Pancreas (tissue), 10 donors: ENCODE measurements at regions not wholly inside any gene's neighbourhood (a gene's known extent, or its start where the extent isn't known, plus 50 kb on each side); places are given as distances from the start of the nearest gene placed in this dataset.
A peak's percentile ranks its signal among the peaks of the same experiment; 100 is the strongest.

Experiments used
- ATAC-seq, 4 donors: fragments of 200-7000 bp; cut with Tn5 transposase; one replicate each; pipeline versions ENCODE4 v1.8.0 to v1.9.1; 2020; ENCODE audit warnings: mild to moderate bottlenecking in 4 of 4, moderate library complexity in 4 of 4
- DNase-seq, 6 donors: peaks; one replicate each; pipeline ENCODE4 v3.0.0-alpha.2; 2020
- FAIRE-seq: peaks from 2 replicates; lab custom pipeline; 2012; peaks lifted over from hg19 to GRCh38; lab: Jason Lieb, UNC
- H3K27ac ChIP-seq, 4 donors: fragments of 200-600 bp; sonication (generic); 1 replicate in 3 of 4; 2 replicates in 1 of 4; pipeline versions ENCODE4 v1.5.0 to v1.8.0; 2020
- H3K27me3 ChIP-seq, 4 donors: fragments of 200-600 bp; one replicate each; pipeline ENCODE4 v1.8.0; 2021
- H3K36me3 ChIP-seq, 3 donors: fragments of 200-600 bp; sonication (generic) in 1 of 3; one replicate each; pipeline versions ENCODE4 v1.5.0 to v1.8.0; 2020 to 2021
- H3K4me1 ChIP-seq, 3 donors: fragments of 200-600 bp; one replicate each; pipeline ENCODE4 v1.8.0; 2021
- H3K4me3 ChIP-seq, 4 donors: fragments of 200-600 bp; sonication (generic) in 2 of 4; one replicate each; pipeline versions ENCODE4 v1.5.0 to v1.8.0; 2020 to 2021
- H3K9me3 ChIP-seq, 4 donors: fragments of 200-600 bp; one replicate each; pipeline ENCODE4 v1.8.0; 2021
- CTCF ChIP-seq, 4 donors: fragments of 200-600 bp; sonication (generic) in 3 of 4; IDR thresholded peaks; one replicate each; pipeline versions ENCODE4 v1.5.0 to v1.8.0; 2021; ENCODE audit warnings: antibody characterized with exemption in 4 of 4
- WGBS, 2 donors: extraction: QIAGEN DNeasy Blood & Tissue Kit; methylation state at CpG; one replicate each; pipeline ENCODE4 v1.1.7; 2013; 5-methylcytosine and 5-hydroxymethylcytosine counted together
- intact Hi-C, 3 donors: fragments of 100-400 bp; cut with DNase I; formaldehyde crosslinking; loops; one replicate each; pipeline versions ENCODE4 v1.11.1 to v1.14.2; 2022
- donor health status: healthy with polysubstance abuse.
- donor health status: DM: no; HTN: no; CAD: no; lungs with moderate emphysema.
- donor health status: DM: no; HTN: no; CAD: no.
- donor health status: control.
- donor health status: control.
- donor health status: Bipolar disorder and iron deficiency.
- donor health status: DM: yes; HTN: yes; CAD: no.
- donor health status: DM: no; HTN: no; CAD: no.
- donor health status: DM: no; HTN: no; CAD: no.
- donor health status: DM: yes; HTN: yes; CAD: no.

- no peaks in the 10 kb centered on the region for H3K4me1 ChIP-seq
- 53 to 69% methylated on average over 18 of the region's 18 CpGs for WGBS, 2 donors
- FAIRE-seq (no peak), DNase-seq (no peak), ATAC-seq (no peak)
- peaks cover 0 to 5% (median 0%) of the 10 kb centered on the region in 4 donors for H3K9me3 ChIP-seq
- no peaks in the 10 kb centered on the region for H3K27me3 ChIP-seq
- no peak overlapping the region for H3K27ac ChIP-seq
- no peak overlapping the region for H3K4me3 ChIP-seq
- H3K36me3 ChIP-seq: no peaks in the 10 kb centered on the region
- TF ChIP-seq CTCF (IDR thresholded peaks at IDR 0.05): no peak
- intact Hi-C loops: no loop called here
Observed at GRCh38 chr1:125080077-125080476, 3895.3 kb downstream of the SRGAP2C start.

GRCh38 chr1:125085720-125086591 is 3901.2 kb downstream of the SRGAP2C start:
- FAIRE-seq: no peak
- DNase-seq: peak in 1 of 6 donors; percentile 15
- Histone ChIP-seq H3K4me3 (no peak overlapping the region), H3K4me1 (no peaks in the 10 kb centered on the region), H3K27me3 (no peaks in the 10 kb centered on the region), H3K27ac (no peak overlapping the region), H3K36me3 (no peaks in the 10 kb centered on the region), H3K9me3 (peaks cover 0 to 5% (median 0%) of the 10 kb centered on the region in 4 donors)
- no peak for ATAC-seq
- WGBS, 2 donors: 54 to 60% methylated on average over 100 to 108 of the region's 108 CpGs
- intact Hi-C loops: no loop called here
- TF ChIP-seq CTCF (IDR thresholded peaks at IDR 0.05): no peak

DNA sequence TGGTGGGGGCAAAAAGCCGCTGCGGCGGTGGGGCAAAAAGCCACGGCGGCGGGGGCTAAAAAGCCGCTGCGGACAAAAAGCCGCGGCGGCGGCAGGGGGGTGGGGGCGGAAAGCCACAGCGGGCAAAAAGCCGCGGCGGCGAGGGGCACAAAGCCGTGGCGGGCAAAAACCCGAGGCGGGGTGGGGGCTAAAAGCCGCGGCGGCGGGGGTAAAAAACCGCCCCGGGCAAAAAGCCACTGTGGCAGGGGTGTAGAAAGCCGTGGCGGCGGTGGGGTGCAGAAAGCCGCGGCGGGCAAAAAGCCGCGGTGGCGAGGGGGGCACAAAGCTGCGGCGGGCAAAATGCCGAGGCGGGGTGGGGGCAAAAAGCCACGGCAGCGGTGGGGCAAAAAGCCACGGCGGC is 3901.8 kb downstream of the SRGAP2C start:
- Histone ChIP-seq H3K4me1 (no peaks in the 10 kb centered on the region), H3K27me3 (no peaks in the 10 kb centered on the region), H3K36me3 (no peaks in the 10 kb centered on the region), H3K4me3 (no peak overlapping the region), H3K9me3 (peaks cover 0 to 5% (median 0%) of the 10 kb centered on the region in 4 donors), H3K27ac (no peak overlapping the region)
- no peak for TF ChIP-seq CTCF (IDR thresholded peaks at IDR 0.05)
- FAIRE-seq (no peak), DNase-seq (peak in 2 of 6 donors; percentile 10 to 25), ATAC-seq (no peak)
- intact Hi-C loops: no loop called here
- WGBS, 2 donors: 45 to 55% methylated on average over 43 to 45 of the region's 45 CpGs

- Histone ChIP-seq H3K36me3 (no peaks in the 10 kb centered on the region), H3K27ac (no peak overlapping the region), H3K4me1 (no peaks in the 10 kb centered on the region), H3K9me3 (peaks cover 0 to 5% (median 0%) of the 10 kb centered on the region in 4 donors), H3K4me3 (no peak overlapping the region), H3K27me3 (no peaks in the 10 kb centered on the region)
- FAIRE-seq: no peak
- WGBS, 2 donors: 37 to 47% methylated on average over 35 to 55 of the region's 55 CpGs
- intact Hi-C loops: no loop called here
- TF ChIP-seq CTCF (IDR thresholded peaks at IDR 0.05): no peak
- no peak for ATAC-seq
- peak in 1 of 6 donors; percentile 17 for DNase-seq
Observed at GRCh38 chr1:125087247-125087646, 3902.5 kb downstream of the SRGAP2C start.

- peak in 2 of 6 donors; percentile 11 to 32 for DNase-seq
Observed at GRCh38 chr1:125087691-125088090, 3902.9 kb downstream of the SRGAP2C start.

More at GRCh38 chr1:125087691-125088090, 3902.9 kb downstream of the SRGAP2C start:
- Histone ChIP-seq H3K27ac (no peak overlapping the region), H3K27me3 (no peaks in the 10 kb centered on the region), H3K4me1 (no peaks in the 10 kb centered on the region), H3K4me3 (no peak overlapping the region), H3K9me3 (peaks cover 0 to 4% (median 0%) of the 10 kb centered on the region in 4 donors), H3K36me3 (no peaks in the 10 kb centered on the region)
- ATAC-seq: no peak
- no peak for FAIRE-seq
- 37 to 44% methylated on average over 35 to 41 of the region's 41 CpGs for WGBS, 2 donors
- intact Hi-C loops: no loop called here
- no peak for TF ChIP-seq CTCF (IDR thresholded peaks at IDR 0.05)
